H54 (cell line): ENCODE measurements at regions not wholly inside any gene's neighbourhood (a gene's known extent, or its start where the extent isn't known, plus 50 kb on each side); places are given as distances from the start of the nearest gene placed in this dataset.

ENCODE experiments used
- DNase-seq: peaks from one replicate; pipeline ENCODE4 v3.0.0; 2011; ENCODE audit warnings: low spot score, mixed read lengths; ENCODE audit not compliant: insufficient read length
- FAIRE-seq: peaks from 3 replicates; lab custom pipeline; 2011; peaks lifted over from hg19 to GRCh38; lab: Jason Lieb, UNC
- POLR2A ChIP-seq: IDR thresholded peaks from 2 replicates; pipeline ENCODE4 v1.6.1; 2011; ENCODE audit warnings: low read depth, mild to moderate bottlenecking, low read length

GRCh38 chr6:14031516-14031915 is 86.1 kb upstream of the CD83 start:
- DNase-seq (no peak), FAIRE-seq (no peak)
- TF ChIP-seq POLR2A: no peak

- FAIRE-seq (peak; percentile 79), DNase-seq (peak; percentile 84)
- no peak for TF ChIP-seq POLR2A
These were observed 82.3 kb upstream of the CD83 start for GRCh38 chr6:14035071-14035847.

- DNase-seq (no peak), FAIRE-seq (no peak)
- no peak for TF ChIP-seq POLR2A
These were observed 81.7 kb upstream of the CD83 start for GRCh38 chr6:14035874-14036273.

- no peak for FAIRE-seq
- no peak for DNase-seq
- TF ChIP-seq POLR2A: no peak
These were observed 80.7 kb upstream of the CD83 start for GRCh38 chr6:14036911-14037310.

GRCh38 chr6:14037402-14038277 is 79.9 kb upstream of the CD83 start:
- DNase-seq (peak; percentile 58), FAIRE-seq (peak; percentile 55)
- no peak for TF ChIP-seq POLR2A

- no peak for DNase-seq
- no peak for FAIRE-seq
- TF ChIP-seq POLR2A: no peak
These were observed 78.8 kb upstream of the CD83 start for GRCh38 chr6:14038467-14039437.

- DNase-seq (no peak), FAIRE-seq (no peak)
- no peak for TF ChIP-seq POLR2A
These were observed 77.5 kb upstream of the CD83 start for GRCh38 chr6:14040042-14040441.

- TF ChIP-seq POLR2A: no peak
- FAIRE-seq (peak; percentile 77), DNase-seq (peak; percentile 65)
These were observed 71.0 kb upstream of the CD83 start for GRCh38 chr6:14046476-14047068.

- FAIRE-seq: no peak
These were observed 70.3 kb upstream of the CD83 start for GRCh38 chr6:14047151-14047740.

GRCh38 chr6:14048837-14049236 is 68.7 kb upstream of the CD83 start:
- no peak for TF ChIP-seq POLR2A
- DNase-seq: no peak
- no peak for FAIRE-seq

More at GRCh38 chr6:14047151-14047740, 70.3 kb upstream of the CD83 start:
- DNase-seq: no peak
- TF ChIP-seq POLR2A: no peak

- FAIRE-seq (no peak), DNase-seq (no peak)
- TF ChIP-seq POLR2A: no peak
These were observed 66.2 kb upstream of the CD83 start for GRCh38 chr6:14051355-14051754.

- no peak for FAIRE-seq
- TF ChIP-seq POLR2A: no peak
- DNase-seq: no peak
These were observed 63.8 kb upstream of the CD83 start for GRCh38 chr6:14053811-14054210.

GRCh38 chr6:14055541-14055940 is 62.0 kb upstream of the CD83 start:
- TF ChIP-seq POLR2A: no peak
- DNase-seq (no peak), FAIRE-seq (no peak)
